Sigmoid colon (tissue), 6 donors: ENCODE measurements at regions not wholly inside any gene's neighbourhood (a gene's known extent, or its start where the extent isn't known, plus 50 kb on each side); places are given as distances from the start of the nearest gene placed in this dataset.

Experiments used
- DNase-seq: peaks from one replicate; pipeline ENCODE4 v3.0.0-alpha.2; 2019
- H3K27ac ChIP-seq, 4 donors: fragments of 200-600 bp; sonication (generic); one replicate each; pipeline ENCODE4 v1.5.1; 2016 to 2019; ENCODE audit warnings: mild to moderate bottlenecking in 1 of 4
- H3K27me3 ChIP-seq, 3 donors: fragments of 200-600 bp; sonication (generic); one replicate each; pipeline ENCODE4 v1.5.1; 2019; ENCODE audit warnings: mild to moderate bottlenecking in 1 of 3
- H3K36me3 ChIP-seq, 4 donors: fragments of 200-600 bp; sonication (generic); one replicate each; pipeline ENCODE4 v1.5.1; 2016 to 2019
- H3K4me1 ChIP-seq, 4 donors: fragments of 200-600 bp; sonication (generic); one replicate each; pipeline ENCODE4 v1.5.1; 2017 to 2019
- H3K4me3 ChIP-seq, 4 donors: fragments of 200-600 bp; sonication (generic); one replicate each; pipeline ENCODE4 v1.5.1; 2017 to 2019; ENCODE audit warnings: mild to moderate bottlenecking in 2 of 4, moderate library complexity in 1 of 4
- H3K9me3 ChIP-seq, 4 donors: fragments of 200-600 bp in 3 of 4; sonication (generic) in 3 of 4; one replicate each; pipeline versions ENCODE4 v1.5.1 to v1.6.1; 2013 to 2019
- CTCF ChIP-seq, 4 experiments: fragments of 450-650 bp in 3 of 4; fragments of 200-600 bp in 1 of 4; IDR thresholded peaks; one replicate each; pipeline ENCODE4 v1.5.1; 2016 to 2019; ENCODE audit warnings: antibody characterized with exemption in 4 of 4, mild to moderate bottlenecking in 3 of 4, moderate library complexity in 2 of 4
- EP300 ChIP-seq, 4 donors: sonication (generic); formaldehyde crosslinking; IDR thresholded peaks; one replicate each; pipeline ENCODE4 v1.6.1; 2017; ENCODE audit warnings: antibody characterized with exemption in 4 of 4
- POLR2A ChIP-seq, 2 donors: fragments of 450-650 bp; IDR thresholded peaks; one replicate each; pipeline ENCODE4 v1.6.1; 2016; ENCODE audit warnings: antibody characterized with exemption in 2 of 2, mild to moderate bottlenecking in 2 of 2, moderate library complexity in 2 of 2
- POLR2AphosphoS5 ChIP-seq, 4 donors: sonication (generic); formaldehyde crosslinking; IDR thresholded peaks; one replicate each; pipeline ENCODE4 v1.6.1; 2017; ENCODE audit warnings: antibody characterized with exemption in 4 of 4
- WGBS, 2 donors: extraction: QIAGEN DNeasy Blood & Tissue Kit; methylation state at CpG; one replicate each; pipeline ENCODE4 v1.1.7; 2013; 5-methylcytosine and 5-hydroxymethylcytosine counted together
- intact Hi-C: fragments of 100-400 bp; cut with DNase I; formaldehyde crosslinking; loops from one replicate; pipeline ENCODE4 v1.15.1; 2023
- donor health status: healthy with polysubstance abuse.
- donor health status: healthy.

- no peak overlapping the region for H3K4me3 ChIP-seq
- WGBS, 2 donors, result 75 to 76% methylated on average over 2 of the region's 2 CpGs
- H3K36me3 ChIP-seq, result no peaks in the 10 kb centered on the region
- peaks cover 0 to 3% (median 1%) of the 10 kb centered on the region in 4 donors for H3K4me1 ChIP-seq
- TF ChIP-seq CTCF (IDR thresholded peaks at IDR 0.05) (no peak), POLR2A (IDR thresholded peaks at IDR 0.05) (no peak), EP300 (IDR thresholded peaks at IDR 0.05) (no peak), POLR2AphosphoS5 (IDR thresholded peaks at IDR 0.05) (no peak)
- intact Hi-C loops, result no loop called here
- no peak overlapping the region for H3K27ac ChIP-seq
- no peaks in the 10 kb centered on the region for H3K27me3 ChIP-seq
- no peaks in the 10 kb centered on the region for H3K9me3 ChIP-seq
- DNase-seq, result no peak
These were observed 665.6 kb upstream of the CXADR start for GRCh38 chr21:16847211-16847610.

GRCh38 chr21:16851054-16851453 lies 661.8 kb upstream of the CXADR start:
- intact Hi-C loops, result no loop called here
- Histone ChIP-seq H3K27me3 (no peaks in the 10 kb centered on the region), H3K27ac (no peak overlapping the region), H3K9me3 (peaks cover 0 to 6% (median under 1%) of the 10 kb centered on the region in 4 donors), H3K4me1 (no peaks in the 10 kb centered on the region), H3K4me3 (no peak overlapping the region), H3K36me3 (no peaks in the 10 kb centered on the region)
- WGBS, 2 donors, result 62 to 82% methylated on average over 2 of the region's 2 CpGs
- DNase-seq, result no peak
- TF ChIP-seq POLR2AphosphoS5 (IDR thresholded peaks at IDR 0.05), result no peak
- no peak for TF ChIP-seq CTCF (IDR thresholded peaks at IDR 0.05)
- TF ChIP-seq POLR2A (IDR thresholded peaks at IDR 0.05), result no peak
- no peak for TF ChIP-seq EP300 (IDR thresholded peaks at IDR 0.05)

GRCh38 chr21:16855164-16855667 lies 657.6 kb upstream of the CXADR start:
- Histone ChIP-seq H3K36me3 (no peaks in the 10 kb centered on the region), H3K9me3 (peaks cover 0 to 9% (median 2%) of the 10 kb centered on the region in 4 donors), H3K27me3 (no peaks in the 10 kb centered on the region), H3K4me3 (no peak overlapping the region), H3K27ac (no peak overlapping the region), H3K4me1 (no peaks in the 10 kb centered on the region)
- intact Hi-C loops, result no loop called here
- TF ChIP-seq EP300 (IDR thresholded peaks at IDR 0.05) (no peak), POLR2A (IDR thresholded peaks at IDR 0.05) (no peak), CTCF (IDR thresholded peaks at IDR 0.05) (no peak), POLR2AphosphoS5 (IDR thresholded peaks at IDR 0.05) (no peak)
- no peak for DNase-seq

GRCh38 chr21:16863362-16863905 lies 649.4 kb upstream of the CXADR start:
- Histone ChIP-seq H3K4me1 (peaks cover 0 to 7% (median 0%) of the 10 kb centered on the region in 4 donors), H3K9me3 (no peaks in the 10 kb centered on the region), H3K4me3 (no peak overlapping the region), H3K27ac (no peak overlapping the region), H3K27me3 (no peaks in the 10 kb centered on the region), H3K36me3 (no peaks in the 10 kb centered on the region)
- WGBS, 2 donors, result 93 to 95% methylated on average over 1 of the region's 1 CpG
- no peak for DNase-seq
- intact Hi-C loops, result no loop called here
- no peak for TF ChIP-seq EP300 (IDR thresholded peaks at IDR 0.05)
- TF ChIP-seq CTCF (IDR thresholded peaks at IDR 0.05), result no peak
- no peak for TF ChIP-seq POLR2AphosphoS5 (IDR thresholded peaks at IDR 0.05)
- TF ChIP-seq POLR2A (IDR thresholded peaks at IDR 0.05), result no peak

GRCh38 chr21:16863908-16864307 lies 648.9 kb upstream of the CXADR start:
- Histone ChIP-seq H3K9me3 (no peaks in the 10 kb centered on the region), H3K27ac (no peak overlapping the region), H3K4me3 (no peak overlapping the region), H3K27me3 (no peaks in the 10 kb centered on the region), H3K4me1 (peaks cover 0 to 7% (median 0%) of the 10 kb centered on the region in 4 donors), H3K36me3 (no peaks in the 10 kb centered on the region)
- WGBS, 2 donors, result 82 to 84% methylated on average over 4 of the region's 4 CpGs
- DNase-seq, result no peak
- intact Hi-C loops, result no loop called here
- no peak for TF ChIP-seq CTCF (IDR thresholded peaks at IDR 0.05)
- no peak for TF ChIP-seq POLR2AphosphoS5 (IDR thresholded peaks at IDR 0.05)
- TF ChIP-seq EP300 (IDR thresholded peaks at IDR 0.05), result no peak
- TF ChIP-seq POLR2A (IDR thresholded peaks at IDR 0.05), result no peak
